Sigmoid colon (tissue), 6 donors: ENCODE measurements at regions not wholly inside any gene's neighbourhood (a gene's known extent, or its start where the extent isn't known, plus 50 kb on each side); places are given as distances from the start of the nearest gene placed in this dataset.

Source experiments
- DNase-seq: peaks from one replicate; pipeline ENCODE4 v3.0.0-alpha.2; 2019
- H3K27ac ChIP-seq, 4 donors: fragments of 200-600 bp; sonication (generic); one replicate each; pipeline ENCODE4 v1.5.1; 2016 to 2019; ENCODE audit warnings: mild to moderate bottlenecking in 1 of 4
- H3K27me3 ChIP-seq, 3 donors: fragments of 200-600 bp; sonication (generic); one replicate each; pipeline ENCODE4 v1.5.1; 2019; ENCODE audit warnings: mild to moderate bottlenecking in 1 of 3
- H3K36me3 ChIP-seq, 4 donors: fragments of 200-600 bp; sonication (generic); one replicate each; pipeline ENCODE4 v1.5.1; 2016 to 2019
- H3K4me1 ChIP-seq, 4 donors: fragments of 200-600 bp; sonication (generic); one replicate each; pipeline ENCODE4 v1.5.1; 2017 to 2019
- H3K4me3 ChIP-seq, 4 donors: fragments of 200-600 bp; sonication (generic); one replicate each; pipeline ENCODE4 v1.5.1; 2017 to 2019; ENCODE audit warnings: mild to moderate bottlenecking in 2 of 4, moderate library complexity in 1 of 4
- H3K9me3 ChIP-seq, 4 donors: fragments of 200-600 bp in 3 of 4; sonication (generic) in 3 of 4; one replicate each; pipeline versions ENCODE4 v1.5.1 to v1.6.1; 2013 to 2019
- EP300 ChIP-seq, 4 donors: sonication (generic); formaldehyde crosslinking; IDR thresholded peaks; one replicate each; pipeline ENCODE4 v1.6.1; 2017; ENCODE audit warnings: antibody characterized with exemption in 4 of 4
- POLR2A ChIP-seq, 2 donors: fragments of 450-650 bp; IDR thresholded peaks; one replicate each; pipeline ENCODE4 v1.6.1; 2016; ENCODE audit warnings: antibody characterized with exemption in 2 of 2, mild to moderate bottlenecking in 2 of 2, moderate library complexity in 2 of 2
- POLR2AphosphoS5 ChIP-seq, 4 donors: sonication (generic); formaldehyde crosslinking; IDR thresholded peaks; one replicate each; pipeline ENCODE4 v1.6.1; 2017; ENCODE audit warnings: antibody characterized with exemption in 4 of 4
- WGBS, 2 donors: extraction: QIAGEN DNeasy Blood & Tissue Kit; methylation state at CpG; one replicate each; pipeline ENCODE4 v1.1.7; 2013; 5-methylcytosine and 5-hydroxymethylcytosine counted together
- intact Hi-C: fragments of 100-400 bp; cut with DNase I; formaldehyde crosslinking; loops from one replicate; pipeline ENCODE4 v1.15.1; 2023
- TF ChIP-seq, protein P1 (sequence below), 4 experiments: fragments of 450-650 bp in 3 of 4; fragments of 200-600 bp in 1 of 4; IDR thresholded peaks; one replicate each; pipeline ENCODE4 v1.5.1; 2016 to 2019; ENCODE audit warnings: antibody characterized with exemption in 4 of 4, mild to moderate bottlenecking in 3 of 4, moderate library complexity in 2 of 4
- donor health status: healthy with polysubstance abuse.
- donor health status: healthy.

DNA sequence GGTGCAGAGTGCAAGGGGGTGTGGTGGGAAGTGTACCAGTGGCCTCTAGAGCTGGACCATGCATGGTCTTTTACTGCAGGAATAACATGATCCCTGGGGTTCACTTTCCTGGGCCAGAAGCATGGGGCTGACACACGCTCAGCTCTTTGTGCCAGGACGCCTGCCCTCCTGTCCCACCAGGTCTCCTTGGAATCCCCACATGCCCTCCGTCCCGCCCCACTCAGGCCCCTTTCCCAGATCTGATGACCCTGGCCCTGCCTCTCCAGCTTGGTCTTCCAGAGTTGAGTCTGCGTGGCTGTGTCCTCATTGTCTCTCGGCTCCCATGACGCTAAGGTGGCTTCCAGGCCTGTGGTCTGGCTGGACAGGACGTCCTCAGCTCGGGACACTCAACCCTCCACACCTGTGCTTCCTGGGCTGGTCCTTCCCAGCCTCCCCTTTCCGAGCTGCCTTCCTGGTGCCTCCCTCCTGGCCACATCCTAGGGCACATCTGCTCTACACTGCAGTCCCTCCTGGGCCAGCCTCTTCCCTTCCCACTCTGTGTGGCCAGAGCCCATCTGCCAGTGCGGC is 249.5 kb upstream of the SHH start:
- Histone ChIP-seq H3K4me3 (no peak overlapping the region), H3K36me3 (no peaks in the 10 kb centered on the region), H3K27ac (no peak overlapping the region), H3K9me3 (no peaks in the 10 kb centered on the region), H3K27me3 (peaks cover 0 to 5% (median 0%) of the 10 kb centered on the region in 3 donors), H3K4me1 (peaks cover 0 to 11% (median 6%) of the 10 kb centered on the region in 4 donors)
- no peak for DNase-seq
- TF ChIP-seq, protein P1, sequence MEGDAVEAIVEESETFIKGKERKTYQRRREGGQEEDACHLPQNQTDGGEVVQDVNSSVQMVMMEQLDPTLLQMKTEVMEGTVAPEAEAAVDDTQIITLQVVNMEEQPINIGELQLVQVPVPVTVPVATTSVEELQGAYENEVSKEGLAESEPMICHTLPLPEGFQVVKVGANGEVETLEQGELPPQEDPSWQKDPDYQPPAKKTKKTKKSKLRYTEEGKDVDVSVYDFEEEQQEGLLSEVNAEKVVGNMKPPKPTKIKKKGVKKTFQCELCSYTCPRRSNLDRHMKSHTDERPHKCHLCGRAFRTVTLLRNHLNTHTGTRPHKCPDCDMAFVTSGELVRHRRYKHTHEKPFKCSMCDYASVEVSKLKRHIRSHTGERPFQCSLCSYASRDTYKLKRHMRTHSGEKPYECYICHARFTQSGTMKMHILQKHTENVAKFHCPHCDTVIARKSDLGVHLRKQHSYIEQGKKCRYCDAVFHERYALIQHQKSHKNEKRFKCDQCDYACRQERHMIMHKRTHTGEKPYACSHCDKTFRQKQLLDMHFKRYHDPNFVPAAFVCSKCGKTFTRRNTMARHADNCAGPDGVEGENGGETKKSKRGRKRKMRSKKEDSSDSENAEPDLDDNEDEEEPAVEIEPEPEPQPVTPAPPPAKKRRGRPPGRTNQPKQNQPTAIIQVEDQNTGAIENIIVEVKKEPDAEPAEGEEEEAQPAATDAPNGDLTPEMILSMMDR (IDR thresholded peaks at IDR 0.05) = no peak
- no peak for TF ChIP-seq EP300 (IDR thresholded peaks at IDR 0.05)
- TF ChIP-seq POLR2AphosphoS5 (IDR thresholded peaks at IDR 0.05) = no peak
- TF ChIP-seq POLR2A (IDR thresholded peaks at IDR 0.05) = no peak
- WGBS, 2 donors = 91 to 94% methylated on average over 11 of the region's 11 CpGs
- intact Hi-C loops = no loop called here

DNA sequence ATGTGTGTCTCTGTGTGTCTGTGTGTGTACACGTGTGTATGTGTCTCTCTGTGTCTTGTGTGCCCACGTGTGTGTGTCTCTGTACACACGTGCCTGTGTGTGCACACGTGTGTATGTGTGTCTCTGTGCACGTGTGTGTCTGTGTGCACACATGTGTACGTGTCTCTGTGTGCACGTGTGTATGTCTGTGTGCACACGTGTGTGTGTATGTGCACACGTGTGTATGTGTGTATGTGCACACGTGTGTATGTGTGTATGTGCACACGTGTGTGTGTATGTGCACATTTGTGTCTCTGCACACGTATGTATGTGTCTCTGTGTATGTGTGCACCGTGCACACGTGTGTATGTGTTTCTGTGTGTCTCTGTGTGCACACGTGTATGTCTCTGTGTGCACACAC is 248.7 kb upstream of the SHH start:
- Histone ChIP-seq H3K27me3 (peaks cover 0 to 5% (median 0%) of the 10 kb centered on the region in 3 donors), H3K36me3 (no peaks in the 10 kb centered on the region), H3K4me3 (no peak overlapping the region), H3K27ac (no peak overlapping the region), H3K4me1 (peaks cover 0 to 11% (median 6%) of the 10 kb centered on the region in 4 donors), H3K9me3 (no peaks in the 10 kb centered on the region)
- WGBS, 2 donors = 88 to 90% methylated on average over 15 of the region's 15 CpGs
- intact Hi-C loops = no loop called here
- no peak for DNase-seq
- TF ChIP-seq POLR2A (IDR thresholded peaks at IDR 0.05) (no peak), EP300 (IDR thresholded peaks at IDR 0.05) (no peak), POLR2AphosphoS5 (IDR thresholded peaks at IDR 0.05) (no peak)
- TF ChIP-seq, protein P1 (IDR thresholded peaks at IDR 0.05) = no peak

DNA sequence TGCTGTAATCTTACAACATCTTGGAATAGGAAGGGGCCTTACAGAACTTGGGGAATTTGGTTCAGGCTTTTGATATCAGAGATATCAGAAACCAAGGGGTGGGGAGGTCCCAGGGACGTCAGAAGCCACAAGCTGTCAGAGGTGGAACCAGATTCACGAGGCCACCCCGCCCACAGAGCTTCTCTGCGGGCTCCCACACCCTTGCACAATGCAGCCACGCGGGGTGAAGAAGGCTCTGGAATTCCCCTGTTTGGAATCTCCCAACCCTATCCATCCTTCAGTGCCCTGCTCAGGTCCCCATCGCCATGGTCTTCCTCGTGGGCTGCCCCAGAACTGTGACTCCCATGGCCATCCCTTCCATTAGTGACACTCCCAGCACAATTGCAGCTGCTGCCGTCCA is 247.1 kb upstream of the SHH start:
- H3K27ac ChIP-seq = no peak overlapping the region
- TF ChIP-seq POLR2A (IDR thresholded peaks at IDR 0.05) = no peak
- no peak for TF ChIP-seq POLR2AphosphoS5 (IDR thresholded peaks at IDR 0.05)
- TF ChIP-seq, protein P1 (IDR thresholded peaks at IDR 0.05) = no peak
- no peak for TF ChIP-seq EP300 (IDR thresholded peaks at IDR 0.05)
- H3K9me3 ChIP-seq = no peaks in the 10 kb centered on the region
- DNase-seq = no peak
- H3K4me3 ChIP-seq = no peak overlapping the region
- WGBS, 2 donors = 78 to 80% methylated on average over 9 of the region's 9 CpGs
- peaks cover 0 to 5% (median 0%) of the 10 kb centered on the region in 3 donors for H3K27me3 ChIP-seq
- H3K4me1 ChIP-seq = peaks cover 0 to 2% (median under 1%) of the 10 kb centered on the region in 4 donors
- no peaks in the 10 kb centered on the region for H3K36me3 ChIP-seq
- intact Hi-C loops = no loop called here

DNA sequence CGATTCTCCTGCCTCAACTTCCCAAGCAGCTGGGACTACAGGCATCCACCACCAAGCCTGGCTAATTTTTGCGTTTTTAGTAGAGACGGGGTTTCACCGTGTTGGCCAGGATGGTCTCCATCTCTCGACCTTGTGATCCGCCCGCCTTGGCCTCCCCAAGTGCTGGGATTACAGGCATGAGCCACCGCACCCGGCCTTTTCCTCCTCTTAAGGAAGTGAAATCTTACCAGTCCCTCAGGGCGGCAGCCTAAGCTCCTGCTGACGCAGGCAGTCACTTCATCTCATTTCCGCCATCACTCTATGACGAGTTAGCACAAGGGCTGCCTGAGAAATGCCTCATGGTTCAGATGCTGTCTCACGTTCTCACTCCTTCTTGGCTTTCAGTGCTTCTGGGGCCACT is 246.0 kb upstream of the SHH start:
- WGBS, 2 donors = 93% methylated on average over 14 of the region's 14 CpGs
- DNase-seq = no peak
- no peak for TF ChIP-seq POLR2AphosphoS5 (IDR thresholded peaks at IDR 0.05)
- Histone ChIP-seq H3K9me3 (no peaks in the 10 kb centered on the region), H3K27ac (no peak overlapping the region), H3K27me3 (peaks cover 0 to 5% (median 0%) of the 10 kb centered on the region in 3 donors), H3K4me1 (no peaks in the 10 kb centered on the region), H3K4me3 (no peak overlapping the region), H3K36me3 (no peaks in the 10 kb centered on the region)
- intact Hi-C loops = no loop called here

DNA sequence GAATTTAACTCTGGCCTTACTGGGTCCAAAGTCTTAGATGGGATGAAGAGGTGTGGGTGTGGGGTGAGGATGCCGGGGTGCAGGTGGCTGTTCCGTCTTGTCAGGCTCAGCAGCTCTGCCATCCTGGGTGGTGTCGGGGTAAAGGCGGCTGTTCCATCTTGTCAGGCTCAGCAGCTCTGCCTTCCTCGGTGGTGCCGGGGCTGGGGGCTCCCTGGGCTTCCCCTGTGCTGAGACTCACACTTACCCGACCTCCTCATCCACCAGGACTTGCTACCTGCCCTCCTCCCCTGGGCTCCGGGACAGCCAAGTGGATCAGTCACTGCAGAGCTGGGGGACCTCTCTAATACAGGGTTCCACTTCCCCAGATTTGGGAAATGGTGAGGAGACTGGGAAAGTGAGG is 244.3 kb upstream of the SHH start:
- H3K27ac ChIP-seq = no peak overlapping the region
- 86 to 94% methylated on average over 8 of the region's 8 CpGs for WGBS, 2 donors
- H3K4me3 ChIP-seq = no peak overlapping the region
- peak; percentile 35 for DNase-seq
- TF ChIP-seq POLR2AphosphoS5 (IDR thresholded peaks at IDR 0.05) (no peak), POLR2A (IDR thresholded peaks at IDR 0.05) (no peak), EP300 (IDR thresholded peaks at IDR 0.05) (no peak)
- TF ChIP-seq, protein P1 (IDR thresholded peaks at IDR 0.05) = no peak
- intact Hi-C loops = no loop called here
- no peaks in the 10 kb centered on the region for H3K4me1 ChIP-seq
- no peaks in the 10 kb centered on the region for H3K9me3 ChIP-seq
- H3K27me3 ChIP-seq = peaks cover 0 to 5% (median 0%) of the 10 kb centered on the region in 3 donors
- no peaks in the 10 kb centered on the region for H3K36me3 ChIP-seq
